Neural progenitor cell (in vitro differentiated cells): ENCODE measurements at regions not wholly inside any gene's neighbourhood (a gene's known extent, or its start where the extent isn't known, plus 50 kb on each side); places are given as distances from the start of the nearest gene placed in this dataset.

Experiments
- EZH2 ChIP-seq: fragments of 200-600 bp; sonication (generic); IDR thresholded peaks from 2 replicates; pipeline ENCODE4 v1.6.1; 2017; ENCODE audit warnings: antibody characterized with exemption, mild to moderate bottlenecking, moderate library complexity
- EZH2phosphoT487 ChIP-seq: fragments of 200-600 bp; sonication (generic); IDR thresholded peaks from 2 replicates; pipeline ENCODE4 v1.6.1; 2017; ENCODE audit warnings: antibody characterized with exemption
- TF ChIP-seq, protein P1 (sequence below): fragments of 200-600 bp; sonication (generic); IDR thresholded peaks from 2 replicates; pipeline ENCODE4 v1.5.1; 2017; ENCODE audit warnings: antibody characterized with exemption, mild to moderate bottlenecking

DNA sequence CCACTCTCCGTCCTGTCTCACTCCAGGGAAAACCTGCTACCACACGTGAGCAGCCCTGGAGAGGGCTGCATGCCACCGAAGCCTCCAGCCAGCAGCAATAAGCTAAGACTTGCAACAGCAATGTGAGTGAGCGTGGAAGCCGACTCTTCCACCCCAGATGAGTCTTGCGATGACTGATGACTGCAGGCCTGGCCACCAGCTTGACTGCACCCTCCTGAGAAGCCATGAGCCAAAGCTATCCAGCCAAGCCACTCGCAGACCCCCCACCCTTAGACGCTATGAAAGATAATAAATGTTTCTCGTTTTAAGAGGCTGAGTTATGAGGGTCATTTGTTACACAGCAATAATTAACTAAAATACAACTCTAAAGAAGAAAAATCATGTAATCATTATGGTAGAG is 118.6 kb upstream of the GALNT2 start:
- TF ChIP-seq, protein P1, sequence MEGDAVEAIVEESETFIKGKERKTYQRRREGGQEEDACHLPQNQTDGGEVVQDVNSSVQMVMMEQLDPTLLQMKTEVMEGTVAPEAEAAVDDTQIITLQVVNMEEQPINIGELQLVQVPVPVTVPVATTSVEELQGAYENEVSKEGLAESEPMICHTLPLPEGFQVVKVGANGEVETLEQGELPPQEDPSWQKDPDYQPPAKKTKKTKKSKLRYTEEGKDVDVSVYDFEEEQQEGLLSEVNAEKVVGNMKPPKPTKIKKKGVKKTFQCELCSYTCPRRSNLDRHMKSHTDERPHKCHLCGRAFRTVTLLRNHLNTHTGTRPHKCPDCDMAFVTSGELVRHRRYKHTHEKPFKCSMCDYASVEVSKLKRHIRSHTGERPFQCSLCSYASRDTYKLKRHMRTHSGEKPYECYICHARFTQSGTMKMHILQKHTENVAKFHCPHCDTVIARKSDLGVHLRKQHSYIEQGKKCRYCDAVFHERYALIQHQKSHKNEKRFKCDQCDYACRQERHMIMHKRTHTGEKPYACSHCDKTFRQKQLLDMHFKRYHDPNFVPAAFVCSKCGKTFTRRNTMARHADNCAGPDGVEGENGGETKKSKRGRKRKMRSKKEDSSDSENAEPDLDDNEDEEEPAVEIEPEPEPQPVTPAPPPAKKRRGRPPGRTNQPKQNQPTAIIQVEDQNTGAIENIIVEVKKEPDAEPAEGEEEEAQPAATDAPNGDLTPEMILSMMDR = no peak
- no peak for TF ChIP-seq EZH2phosphoT487
- no peak for TF ChIP-seq EZH2
